Tibial nerve (tissue), 3 donors: ENCODE measurements at regions not wholly inside any gene's neighbourhood (a gene's known extent, or its start where the extent isn't known, plus 50 kb on each side); places are given as distances from the start of the nearest gene placed in this dataset.

Source experiments
- POLR2A ChIP-seq, 2 donors: fragments of 450-650 bp; IDR thresholded peaks; one replicate each; pipeline ENCODE4 v1.6.1; 2017; ENCODE audit warnings: antibody characterized with exemption in 2 of 2, mild to moderate bottlenecking in 2 of 2, moderate library complexity in 2 of 2
- TF ChIP-seq, protein P1 (sequence below), 5 experiments: fragments of 200-600 bp in 3 of 5; fragments of 450-650 bp in 2 of 5; sonication (generic) in 3 of 5; IDR thresholded peaks; one replicate each; pipeline ENCODE4 v1.5.1; 2016 to 2019; ENCODE audit warnings: antibody characterized with exemption in 5 of 5, mild to moderate bottlenecking in 3 of 5, moderate library complexity in 2 of 5

DNA sequence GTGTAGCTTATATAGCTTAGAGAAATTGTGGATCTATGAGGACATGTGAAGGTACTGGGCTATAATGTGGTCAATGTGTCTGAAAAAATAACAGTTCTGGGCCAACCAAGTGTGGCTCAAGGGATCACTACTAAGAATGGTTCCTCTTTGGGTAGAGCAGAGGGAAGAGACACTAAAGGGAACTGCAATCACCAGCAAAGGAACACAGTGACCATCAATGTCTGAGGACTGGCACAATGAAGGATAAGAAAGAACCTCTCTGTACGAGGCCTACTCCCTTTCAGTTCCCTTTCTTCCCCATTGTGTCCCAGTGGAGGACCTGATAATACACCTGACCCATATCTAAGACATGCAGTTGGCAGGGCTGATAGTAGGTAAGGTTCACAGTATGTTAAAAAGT lies 89.9 kb upstream of the JAK1 start:
- TF ChIP-seq, protein P1, sequence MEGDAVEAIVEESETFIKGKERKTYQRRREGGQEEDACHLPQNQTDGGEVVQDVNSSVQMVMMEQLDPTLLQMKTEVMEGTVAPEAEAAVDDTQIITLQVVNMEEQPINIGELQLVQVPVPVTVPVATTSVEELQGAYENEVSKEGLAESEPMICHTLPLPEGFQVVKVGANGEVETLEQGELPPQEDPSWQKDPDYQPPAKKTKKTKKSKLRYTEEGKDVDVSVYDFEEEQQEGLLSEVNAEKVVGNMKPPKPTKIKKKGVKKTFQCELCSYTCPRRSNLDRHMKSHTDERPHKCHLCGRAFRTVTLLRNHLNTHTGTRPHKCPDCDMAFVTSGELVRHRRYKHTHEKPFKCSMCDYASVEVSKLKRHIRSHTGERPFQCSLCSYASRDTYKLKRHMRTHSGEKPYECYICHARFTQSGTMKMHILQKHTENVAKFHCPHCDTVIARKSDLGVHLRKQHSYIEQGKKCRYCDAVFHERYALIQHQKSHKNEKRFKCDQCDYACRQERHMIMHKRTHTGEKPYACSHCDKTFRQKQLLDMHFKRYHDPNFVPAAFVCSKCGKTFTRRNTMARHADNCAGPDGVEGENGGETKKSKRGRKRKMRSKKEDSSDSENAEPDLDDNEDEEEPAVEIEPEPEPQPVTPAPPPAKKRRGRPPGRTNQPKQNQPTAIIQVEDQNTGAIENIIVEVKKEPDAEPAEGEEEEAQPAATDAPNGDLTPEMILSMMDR (IDR thresholded peaks at IDR 0.05), result no peak
- TF ChIP-seq POLR2A (IDR thresholded peaks at IDR 0.05), result no peak
